IMR-90 (cell line): ENCODE measurements at regions not wholly inside any gene's neighbourhood (a gene's known extent, or its start where the extent isn't known, plus 50 kb on each side); places are given as distances from the start of the nearest gene placed in this dataset.

Source experiments
- ATAC-seq: fragments of 200-7000 bp; cut with Tn5 transposase; 2 replicates; pipeline ENCODE4 v1.9.1; 2020; ENCODE audit warnings: low read depth, mild to moderate bottlenecking, moderate library complexity
- BruUV-seq: library from RNA; stranded (reverse); fragments of 400-500 nt; replicated peaks from 2 replicates; lab custom pipeline; 2021; lab: Mats Ljungman, UMichigan
- CTCF ChIA-PET: fragments of 300-600 bp; formaldehyde crosslinking; extraction: SDS; loops from one replicate; lab custom pipeline; 2021; ENCODE audit warnings: antibody characterized with exemption; lab: Yijun Ruan, JAX
- POLR2A ChIA-PET: fragments of 300-600 bp; sonication (Branson Sonifier 250); formaldehyde crosslinking; loops from one replicate; lab custom pipeline; 2022; ENCODE audit warnings: antibody characterized with exemption; ENCODE audit not compliant: unreplicated experiment; lab: Charles Lee
- DNase-seq: peaks from one replicate; pipeline ENCODE4 v3.0.0; 2013
- H2AFZ ChIP-seq: replicated peaks from 2 replicates; pipeline ENCODE3; 2013; ENCODE audit warnings: low read length, mild to moderate bottlenecking; ENCODE audit not compliant: poor library complexity
- H2AK5ac ChIP-seq: 2 replicates; pipeline ENCODE4 v1.6.1; 2013; ENCODE audit warnings: low read depth, low read length, inconsistent platforms
- H2AK9ac ChIP-seq: replicated peaks from 2 replicates; pipeline ENCODE3; 2013; ENCODE audit warnings: mild to moderate bottlenecking, low read depth, low read length, moderate library complexity; ENCODE audit not compliant: poor library complexity
- H2BK120ac ChIP-seq: 2 replicates; pipeline ENCODE4 v1.6.1; 2013; ENCODE audit warnings: low read depth, low read length, inconsistent platforms
- H2BK15ac ChIP-seq: 3 replicates; pipeline ENCODE4 v1.6.1; 2013; ENCODE audit warnings: low read depth, low read length, inconsistent platforms
- H2BK20ac ChIP-seq: 2 replicates; pipeline ENCODE4 v1.6.1; 2013; ENCODE audit warnings: low read depth, mild to moderate bottlenecking, inconsistent platforms, low read length, moderate library complexity
- H2BK5ac ChIP-seq: 2 replicates; pipeline ENCODE4 v1.6.1; 2013; ENCODE audit warnings: mild to moderate bottlenecking, low read depth, low read length, inconsistent platforms; ENCODE audit not compliant: poor library complexity, severe bottlenecking
- H3K14ac ChIP-seq: replicated peaks from 2 replicates; pipeline ENCODE4 v1.6.1; 2013; ENCODE audit warnings: low read depth, low read length, inconsistent platforms
- H3K18ac ChIP-seq: 2 replicates; pipeline ENCODE4 v1.6.1; 2013; ENCODE audit warnings: low read depth, low read length, control low read depth
- H3K23ac ChIP-seq: 2 replicates; pipeline ENCODE4 v1.6.1; 2013; ENCODE audit warnings: low read depth, low read length, inconsistent platforms
- H3K27ac ChIP-seq: 2 replicates; pipeline ENCODE4 v1.5.1; 2013; ENCODE audit warnings: mild to moderate bottlenecking, control low read depth, low read length; ENCODE audit not compliant: insufficient read depth
- H3K27me3 ChIP-seq: 2 replicates; pipeline ENCODE4 v1.6.1; 2013; ENCODE audit warnings: low read length; ENCODE audit not compliant: control insufficient read depth, insufficient read depth
- H3K36me3 ChIP-seq: 2 replicates; pipeline ENCODE4 v1.6.1; 2013; ENCODE audit warnings: low read length, mixed read lengths; ENCODE audit not compliant: control insufficient read depth, insufficient read depth
- H3K4ac ChIP-seq: 2 replicates; pipeline ENCODE4 v1.6.1; 2013; ENCODE audit warnings: low read depth, low read length, inconsistent platforms
- H3K4me1 ChIP-seq: 2 replicates; pipeline ENCODE4 v1.6.1; 2013; ENCODE audit warnings: low read length, mixed read lengths; ENCODE audit not compliant: control insufficient read depth, insufficient read depth
- H3K4me2 ChIP-seq: 2 replicates; pipeline ENCODE4 v1.6.1; 2013; ENCODE audit warnings: low read depth, mild to moderate bottlenecking, control low read depth, low read length, moderate library complexity
- H3K4me3 ChIP-seq: 2 replicates; pipeline ENCODE4 v1.5.1; 2013; ENCODE audit warnings: low read depth, mild to moderate bottlenecking, control low read depth, low read length, moderate library complexity; ENCODE audit not compliant: insufficient read depth
- H3K56ac ChIP-seq: 2 replicates; pipeline ENCODE4 v1.6.1; 2013; ENCODE audit warnings: low read length, inconsistent platforms; ENCODE audit not compliant: insufficient read depth; ENCODE audit errors: extremely low read depth
- H3K79me1 ChIP-seq, 2 experiments: 2 replicates each; pipeline ENCODE4 v1.6.1; 2013; ENCODE audit warnings: low read length in 2 of 2, inconsistent platforms in 1 of 2, low read depth in 1 of 2
- H3K9ac ChIP-seq: 2 replicates; pipeline ENCODE4 v1.6.1; 2013; ENCODE audit warnings: low read depth, low read length, control low read depth
- H3K9me1 ChIP-seq: 2 replicates; pipeline ENCODE4 v1.6.1; 2013; ENCODE audit warnings: low read length, inconsistent platforms; ENCODE audit not compliant: insufficient read depth
- H3K9me3 ChIP-seq: 2 replicates; pipeline ENCODE4 v1.6.1; 2013; ENCODE audit warnings: low read length; ENCODE audit not compliant: control insufficient read depth, insufficient read depth
- H4K20me1 ChIP-seq: 2 replicates; pipeline ENCODE4 v1.6.1; 2013; ENCODE audit warnings: low read length, inconsistent platforms; ENCODE audit not compliant: insufficient read depth
- H4K5ac ChIP-seq: 2 replicates; pipeline ENCODE4 v1.6.1; 2013; ENCODE audit warnings: mild to moderate bottlenecking, low read depth, low read length, control low read depth
- H4K8ac ChIP-seq, 2 experiments: 2 replicates each; pipeline ENCODE4 v1.6.1; 2013; ENCODE audit warnings: low read depth in 2 of 2, low read length in 2 of 2, control low read depth in 1 of 2, inconsistent platforms in 1 of 2
- H4K91ac ChIP-seq: 2 replicates; pipeline ENCODE4 v1.6.1; 2013; ENCODE audit warnings: low read depth, low read length, inconsistent platforms; ENCODE audit not compliant: insufficient read depth
- CEBPB ChIP-seq: IDR thresholded peaks from 2 replicates; pipeline ENCODE4 v1.6.1; 2012; ENCODE audit warnings: low read depth, low read length, improper control_type of control experiment
- CHD1 ChIP-seq: IDR thresholded peaks from 2 replicates; pipeline ENCODE4 v1.6.1; 2012; ENCODE audit warnings: low read depth, low read length, improper control_type of control experiment
- FOS ChIP-seq: fragments of 150-350 bp; IDR thresholded peaks from 2 replicates; pipeline ENCODE4 v1.6.1; 2016; ENCODE audit warnings: low read depth, low read length
- MXI1 ChIP-seq: IDR thresholded peaks from 2 replicates; pipeline ENCODE4 v1.6.1; 2012; ENCODE audit warnings: low read depth, mild to moderate bottlenecking, low read length, moderate library complexity, borderline replicate concordance
- POLR2A ChIP-seq: IDR thresholded peaks from 2 replicates; pipeline ENCODE4 v1.6.1; 2012; ENCODE audit warnings: mild to moderate bottlenecking, low read depth, low read length
- WGBS, 2 experiments: methylation state at CpG; one replicate each; pipeline versions ENCODE4 v1.1.5 to v1.1.7; 2013; ENCODE audit warnings: missing lambda C conversion rate in 2 of 2; ENCODE audit not compliant: insufficient read length in 1 of 2; ENCODE audit errors: extremely low coverage in 2 of 2; 5-methylcytosine and 5-hydroxymethylcytosine counted together
- dilution Hi-C: fragments of 300-500 bp; cut with HindIII; formaldehyde crosslinking; loops from one replicate; pipeline ENCODE4 v1.14.3; 2018; ENCODE audit warnings: low sequenced_read_pairs; ENCODE audit not compliant: unreplicated experiment
- in situ Hi-C: fragments of 300-500 bp; cut with MboI; formaldehyde crosslinking; loops from 3 replicates; pipeline ENCODE4 v1.14.3; 2019; ENCODE audit warnings: low sequenced_read_pairs, inconsistent platforms, mixed read lengths
- intact Hi-C: fragments of 100-400 bp; cut with micrococcal nuclease; formaldehyde crosslinking; loops from 2 replicates; pipeline ENCODE4 v1.10.0; 2022
- TF ChIP-seq, protein P1 (sequence below): fragments of 150-350 bp; IDR thresholded peaks from 2 replicates; pipeline ENCODE4 v1.6.1; 2017; ENCODE audit warnings: mild to moderate bottlenecking, antibody characterized with exemption, low read length, low read depth

DNA sequence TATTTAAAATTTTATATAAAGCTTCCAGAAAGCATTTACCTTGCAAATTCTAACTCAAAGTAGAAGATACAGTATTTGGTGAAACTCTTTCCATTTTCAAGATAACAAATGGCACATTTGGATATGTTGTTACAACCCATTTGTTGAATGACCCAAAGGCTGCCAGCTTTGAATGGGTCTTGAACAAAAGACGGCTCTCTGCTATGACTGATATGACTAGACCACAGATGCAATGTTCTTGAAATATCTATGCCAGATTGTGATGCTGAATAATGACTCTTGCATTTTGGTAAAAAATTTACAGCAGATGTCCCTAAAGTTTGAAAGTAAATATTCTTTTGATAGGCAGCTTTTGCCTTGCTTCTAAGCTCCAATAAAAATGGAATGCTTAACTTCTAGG lies 99.6 kb downstream of the HTR1B start:
- Histone ChIP-seq H2BK20ac (no peak overlapping the region), H2AK9ac (no peak overlapping the region), H3K18ac (no peak overlapping the region), H3K36me3 (peaks cover 3% of the 10 kb centered on the region; the same call in 1 of the 2 replicates), H3K14ac (no peak overlapping the region), H2BK120ac (no peak overlapping the region), H3K9ac (no peak overlapping the region), H2AK5ac (no peak overlapping the region), H3K9me1 (no peaks in the 10 kb centered on the region), H3K4me2 (no peak overlapping the region), H3K4ac (no peak overlapping the region), H3K9me3 (0 out of 2 replicates have a peak, but pooled peaks cover 6% of the 10 kb centered on the region), H2BK15ac (no peak overlapping the region), H4K20me1 (no peaks in the 10 kb centered on the region), H4K5ac (no peak overlapping the region), H3K23ac (no peak overlapping the region), H3K4me1 (no peaks in the 10 kb centered on the region), H2BK5ac (no peak overlapping the region), H2AFZ (no peak overlapping the region), H4K91ac (no peak overlapping the region), H3K4me3 (no peak overlapping the region), H3K56ac (no peak overlapping the region), H4K8ac (no peak overlapping the region), H3K79me1 (peaks cover 0 to 6% of the 10 kb centered on the region in 2 experiments; a peak in 1 of 4 replicates), H3K27me3 (no peaks in the 10 kb centered on the region), H3K27ac (no peak overlapping the region)
- WGBS, 2 experiments = 67% methylated on average over 1 of the region's 1 CpG; no CpG with 5 or more reads in 1 of the 2 experiments
- dilution Hi-C loops = no loop called here
- TF ChIP-seq CHD1 (no peak), FOS (no peak), CEBPB (no peak), POLR2A (no peak), MXI1 (no peak)
- TF ChIP-seq, protein P1, sequence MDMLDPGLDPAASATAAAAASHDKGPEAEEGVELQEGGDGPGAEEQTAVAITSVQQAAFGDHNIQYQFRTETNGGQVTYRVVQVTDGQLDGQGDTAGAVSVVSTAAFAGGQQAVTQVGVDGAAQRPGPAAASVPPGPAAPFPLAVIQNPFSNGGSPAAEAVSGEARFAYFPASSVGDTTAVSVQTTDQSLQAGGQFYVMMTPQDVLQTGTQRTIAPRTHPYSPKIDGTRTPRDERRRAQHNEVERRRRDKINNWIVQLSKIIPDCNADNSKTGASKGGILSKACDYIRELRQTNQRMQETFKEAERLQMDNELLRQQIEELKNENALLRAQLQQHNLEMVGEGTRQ = no peak
- POLR2A ChIA-PET = no interaction called here
- intact Hi-C loops = no loop called here
- no peak for DNase-seq
- ATAC-seq = no peak
- CTCF ChIA-PET = interaction anchor here (0.7 kb wide), 1 partner anchor 188 kb away, joined by 3 read pairs; no protein-coding TSS in a partner anchor
- in situ Hi-C loops = no loop called here
- BruUV-seq = no TSS peak
